Stimulated activated CD4-positive, alpha-beta T cell treated with anti-CD3 and anti-CD28 coated beads, TNF-alpha, amount 100 ng/mL, for 4 hours (primary cell): ENCODE measurements at regions not wholly inside any gene's neighbourhood (a gene's known extent, or its start where the extent isn't known, plus 50 kb on each side); places are given as distances from the start of the nearest gene placed in this dataset.

ENCODE experiments used
- DNase-seq, 3 experiments: peaks; one replicate each; pipeline ENCODE4 v3.0.0-alpha.2; 2020; ENCODE audit warnings: low read depth in 3 of 3

- no peak for DNase-seq
Observed at GRCh38 chr15:70473581-70474370, 289.6 kb downstream of the UACA start.

- DNase-seq = no peak
Observed at GRCh38 chr15:70471517-70471916, 291.8 kb downstream of the UACA start.

- DNase-seq = no peak
Observed at GRCh38 chr15:70470556-70471191, 292.7 kb downstream of the UACA start.

DNA sequence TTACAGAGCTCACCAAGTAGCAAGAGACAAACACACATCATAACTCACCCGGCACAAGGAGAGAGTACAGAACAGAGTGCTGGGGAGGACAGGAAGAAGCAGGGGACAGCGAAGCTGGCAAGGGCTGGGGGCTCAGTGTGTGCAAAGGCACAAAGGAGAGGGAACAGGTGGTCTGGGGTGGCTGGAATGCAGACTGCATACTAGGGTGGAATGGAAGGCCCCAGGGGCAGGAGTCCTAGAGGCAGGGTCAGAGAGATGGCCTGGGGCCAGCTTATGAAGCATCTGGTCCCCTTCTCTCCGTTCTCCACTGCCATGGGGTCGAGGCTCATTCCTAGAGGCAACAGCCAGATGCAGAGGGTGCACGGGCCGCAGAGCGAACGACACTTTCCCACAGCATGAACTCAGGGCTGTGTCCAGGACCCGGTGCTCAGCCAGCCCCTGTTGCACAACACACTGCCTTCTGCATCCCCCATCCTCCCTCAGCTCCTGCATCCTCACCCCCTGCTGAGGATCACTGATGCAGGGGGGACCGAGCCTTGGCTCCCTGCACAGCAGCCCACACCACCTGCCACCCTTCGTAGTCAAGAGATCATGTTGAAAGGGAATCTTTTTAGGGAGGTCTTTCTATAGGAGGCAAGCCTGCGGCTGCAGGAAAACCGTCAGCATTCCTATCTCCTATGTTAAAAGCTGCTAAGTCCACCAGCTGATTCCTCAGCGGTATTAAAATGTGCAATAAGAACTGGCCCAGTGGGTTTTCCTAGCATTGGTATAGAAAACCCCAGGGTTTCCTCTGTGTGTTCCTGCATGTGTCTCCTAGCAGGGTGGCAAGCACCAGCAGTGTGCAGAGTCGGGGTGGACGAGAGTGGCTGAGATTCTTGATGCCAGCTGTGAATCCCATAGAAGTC is 293.5 kb downstream of the UACA start:
- no peak for DNase-seq

GRCh38 chr15:70469182-70469581 is 294.2 kb downstream of the UACA start:
- DNase-seq = no peak

- peak in 1 of 3 experiments; percentile 27 for DNase-seq
Observed at GRCh38 chr15:70466895-70467529, 296.3 kb downstream of the UACA start.

DNA sequence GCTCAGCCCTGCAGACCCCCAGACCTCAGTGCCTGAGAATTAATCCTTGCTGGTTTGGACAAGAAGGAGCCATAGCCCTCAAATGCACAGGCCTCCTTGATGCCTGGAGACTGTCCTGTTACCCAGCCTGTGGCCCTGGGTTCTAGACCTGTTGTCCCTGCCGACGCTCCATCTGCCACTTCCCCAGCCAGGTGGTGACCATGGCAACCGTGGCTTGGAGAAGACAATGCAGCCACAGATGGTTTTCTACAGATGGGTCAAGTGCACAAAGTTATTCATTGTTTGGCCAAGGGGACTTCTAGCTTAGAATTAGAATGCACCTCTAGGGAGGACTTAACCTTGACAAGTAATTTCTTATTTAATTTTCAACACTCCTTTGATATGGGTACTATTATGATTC is 297.1 kb downstream of the UACA start:
- no peak for DNase-seq

DNA sequence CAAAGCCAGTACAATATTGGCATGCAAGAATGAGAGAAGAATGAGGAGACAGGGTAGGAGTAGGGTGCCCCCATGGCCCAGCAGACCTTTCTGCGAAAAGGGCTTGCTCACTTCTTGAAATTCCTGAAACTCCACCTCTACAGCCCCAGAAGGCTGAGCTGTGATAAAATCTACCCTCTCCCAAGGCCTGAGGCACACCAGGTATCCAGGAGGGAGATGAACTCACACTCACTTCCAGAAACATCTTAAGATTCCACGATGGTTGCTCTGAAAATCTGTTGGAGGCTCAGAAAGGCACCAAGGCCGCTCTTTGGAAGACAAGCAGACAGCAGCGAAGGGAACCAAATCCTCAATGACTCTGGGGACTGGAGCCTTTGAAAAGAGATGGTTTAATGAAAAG is 297.5 kb downstream of the UACA start:
- no peak for DNase-seq

DNA sequence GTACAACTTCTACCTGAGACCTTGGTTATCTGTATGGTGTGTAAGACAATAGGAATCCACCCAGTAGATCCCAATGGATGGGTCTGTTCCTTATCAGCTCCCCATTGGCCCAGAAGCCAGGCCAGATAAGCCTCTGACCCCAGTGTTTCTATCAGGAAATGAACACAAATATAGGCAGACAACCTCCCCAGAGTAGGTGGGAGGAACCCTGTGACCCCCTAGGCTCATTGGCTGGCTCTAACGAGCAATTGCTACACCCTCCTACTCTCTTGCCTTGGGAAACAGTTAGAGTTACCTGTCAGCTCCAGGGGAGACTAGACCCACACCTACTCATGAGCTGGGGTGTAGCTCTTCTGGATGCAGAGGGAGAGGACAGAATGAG is 299.9 kb downstream of the UACA start:
- no peak for DNase-seq

DNA sequence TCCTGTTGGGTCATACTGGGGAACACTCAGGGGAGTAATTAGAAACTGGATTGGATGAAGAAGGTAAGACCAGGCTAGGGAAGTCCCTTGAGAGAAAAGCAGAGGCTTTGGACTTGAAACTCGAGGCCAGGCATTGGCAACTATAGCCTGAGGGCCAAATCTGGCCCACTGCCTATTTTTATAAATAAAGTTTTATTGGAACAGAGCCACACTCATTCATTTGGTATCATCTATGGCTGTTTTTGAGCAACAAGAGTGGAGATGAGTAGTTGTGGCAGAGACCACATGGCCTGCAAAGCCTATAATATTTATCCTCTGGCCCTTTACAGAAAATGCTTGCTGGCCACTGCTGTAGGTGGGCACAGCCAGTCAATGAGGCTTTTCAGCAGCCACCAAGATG is 301.4 kb downstream of the UACA start:
- DNase-seq = no peak

DNA sequence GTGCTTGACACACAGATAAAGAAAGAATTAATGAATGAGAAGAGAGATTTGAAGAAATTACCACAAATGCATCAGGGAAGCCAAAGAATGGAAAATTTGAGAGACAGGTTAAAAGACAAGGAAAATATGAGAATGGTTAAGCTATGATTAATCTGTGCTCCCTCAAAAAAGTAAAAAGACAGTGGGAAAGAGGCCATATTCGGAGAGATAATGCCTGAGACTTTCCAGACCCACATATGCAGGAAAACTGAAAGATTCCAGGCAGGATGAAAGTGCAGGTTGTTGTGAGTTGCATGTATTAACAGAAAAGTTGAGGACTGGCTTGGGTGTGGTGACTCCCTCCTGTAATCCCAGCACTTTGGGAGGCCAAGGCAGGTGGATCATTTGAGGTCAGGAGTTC is 302.3 kb downstream of the UACA start:
- DNase-seq = no peak

DNA sequence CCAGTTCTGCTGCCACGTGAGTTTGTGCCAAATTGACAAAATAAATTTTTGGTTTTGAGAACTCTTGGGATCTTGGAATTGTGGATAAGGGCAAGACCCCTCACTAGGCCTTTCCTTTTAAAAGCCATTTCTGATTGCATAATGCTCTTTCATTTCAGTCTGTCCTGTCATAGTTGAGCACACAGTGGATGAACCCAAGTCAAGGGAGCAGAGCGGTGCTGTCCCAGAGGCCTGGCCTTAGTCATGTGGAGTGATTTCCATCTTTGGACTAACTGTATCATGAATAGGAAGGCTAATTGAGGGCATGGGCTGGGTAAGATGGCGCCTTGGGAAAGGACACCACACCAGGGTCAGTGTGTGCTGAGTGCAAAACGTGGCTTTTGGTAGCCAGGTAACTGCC is 304.0 kb downstream of the UACA start:
- no peak for DNase-seq

DNA sequence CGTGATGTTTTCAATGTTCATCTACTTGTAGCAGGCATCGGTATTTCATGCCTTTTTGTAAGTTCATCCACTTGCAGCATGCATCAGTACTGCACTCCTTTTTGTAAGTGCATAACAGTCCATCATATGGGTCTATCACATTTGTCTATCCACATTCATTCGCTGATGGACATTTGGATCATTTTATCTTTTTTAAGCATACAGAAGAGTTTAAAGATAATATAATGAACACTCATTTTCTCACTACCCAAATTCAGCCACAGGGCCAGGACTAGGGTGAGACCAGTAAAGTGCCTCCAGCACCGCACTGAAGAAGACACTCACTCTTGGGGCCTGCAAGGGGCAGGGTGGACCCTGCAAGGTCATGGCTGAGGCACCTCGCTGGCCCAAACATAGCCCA is 309.6 kb downstream of the UACA start:
- DNase-seq = no peak

DNA sequence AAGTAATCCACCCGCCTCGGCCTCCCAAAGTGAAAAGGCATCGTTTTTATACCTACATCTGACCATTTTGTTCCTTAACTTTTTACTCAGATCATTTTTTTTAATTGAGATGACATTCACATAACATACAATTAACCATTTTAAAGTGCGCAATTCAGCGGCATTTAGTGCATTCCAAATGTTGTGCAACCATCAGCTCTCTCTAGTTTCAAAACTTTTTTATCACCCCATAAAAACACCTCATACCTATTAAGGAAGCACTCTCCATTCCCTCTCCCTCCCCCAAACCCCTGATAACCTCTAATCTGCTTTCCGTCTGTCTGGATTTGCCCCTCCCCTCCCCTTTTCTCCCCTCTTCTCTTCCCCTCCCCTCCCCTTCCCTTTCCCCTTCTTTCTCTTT is 310.1 kb downstream of the UACA start:
- DNase-seq = no peak

GRCh38 chr15:70451821-70452653 is 311.3 kb downstream of the UACA start:
- peak in 2 of 3 experiments; percentile 38 to 39 for DNase-seq

- no peak for DNase-seq
Observed at GRCh38 chr15:70450142-70450443, 313.3 kb downstream of the UACA start.

DNA sequence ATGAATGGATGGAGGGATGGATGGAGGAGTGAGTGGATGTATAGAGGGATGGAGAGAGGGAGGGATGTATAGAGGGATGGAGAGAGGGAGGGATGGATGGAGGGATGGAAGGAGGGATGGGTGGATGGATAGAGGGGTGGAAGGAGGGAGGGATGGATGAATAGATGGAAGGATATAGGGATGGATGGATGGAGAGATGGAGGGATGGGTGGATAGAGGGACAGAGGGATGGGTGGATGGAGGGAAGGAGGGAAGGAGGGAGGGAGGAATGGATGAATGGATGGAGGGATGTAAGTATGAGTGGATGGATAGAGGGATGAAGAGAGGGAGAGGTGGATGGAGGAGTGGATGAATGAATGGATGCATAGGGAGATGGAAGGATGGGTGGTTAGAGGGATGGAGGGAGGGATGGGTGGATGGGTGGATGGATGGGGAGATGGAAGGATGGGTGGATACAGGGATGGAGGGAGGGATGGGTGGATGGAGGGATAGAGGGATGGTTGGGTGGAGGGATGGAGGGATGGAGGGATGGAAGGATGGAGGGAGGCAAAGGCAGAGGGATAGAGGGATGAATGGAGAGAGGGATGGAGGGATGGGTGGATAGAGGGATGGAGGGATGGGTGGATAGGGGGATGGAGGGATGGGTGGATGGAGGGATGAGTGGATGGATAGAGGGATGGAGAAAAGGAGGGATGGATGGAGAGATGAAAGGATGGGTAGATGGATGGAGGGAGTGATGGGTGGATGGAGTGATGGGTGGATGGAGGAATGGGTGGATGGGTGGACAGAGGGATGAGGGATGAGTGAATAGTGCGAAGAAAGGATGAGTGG is 313.8 kb downstream of the UACA start:
- DNase-seq = no peak

GRCh38 chr15:70447928-70448698 is 315.2 kb downstream of the UACA start:
- peak in 1 of 3 experiments; percentile 23 for DNase-seq

GRCh38 chr15:70447521-70447920 is 315.8 kb downstream of the UACA start:
- no peak for DNase-seq

- no peak for DNase-seq
Observed at GRCh38 chr15:70447081-70447480, 316.3 kb downstream of the UACA start.
